ENCODE measurements at regions not wholly inside any gene's neighbourhood (a gene's known extent, or its start where the extent isn't known, plus 50 kb on each side); places are given as distances from the start of the nearest gene placed in this dataset.

GRCh38 chr11:98101329-98101728 lies 919.4 kb upstream of the CNTN5 start:
- TF ChIP-seq CTCF (IDR thresholded peaks at IDR 0.05; ENCODE audit: low read depth, low read length, missing control alignments) = no peak
- no peak overlapping the region for H3K4me3 ChIP-seq (ENCODE audit: low read depth, low read length)
- H3K36me3 ChIP-seq (replicated peaks) = no peaks in the 10 kb centered on the region
- H3K27ac ChIP-seq = no peak overlapping the region
- H3K27me3 ChIP-seq (replicated peaks) = no peaks in the 10 kb centered on the region
- DNase-seq = no peak
- in situ Hi-C loops (cut with HindIII; ENCODE audit: low pct_ligation_motif_present, low sequenced_read_pairs) = no loop called here

GRCh38 chr11:98104249-98104648 lies 916.5 kb upstream of the CNTN5 start:
- H3K27me3 ChIP-seq (replicated peaks) = no peaks in the 10 kb centered on the region
- no peaks in the 10 kb centered on the region for H3K36me3 ChIP-seq (replicated peaks)
- in situ Hi-C loops (cut with HindIII; ENCODE audit: low pct_ligation_motif_present, low sequenced_read_pairs) = no loop called here
- H3K27ac ChIP-seq = no peak overlapping the region
- no peak overlapping the region for H3K4me3 ChIP-seq (ENCODE audit: low read depth, low read length)
- TF ChIP-seq CTCF (IDR thresholded peaks at IDR 0.05; ENCODE audit: low read depth, low read length, missing control alignments) = no peak
- DNase-seq = no peak

GRCh38 chr11:98107736-98108135 lies 913.0 kb upstream of the CNTN5 start:
- no peak for TF ChIP-seq CTCF (IDR thresholded peaks at IDR 0.05; ENCODE audit: low read depth, low read length, missing control alignments)
- no peaks in the 10 kb centered on the region for H3K27me3 ChIP-seq (replicated peaks)
- H3K4me3 ChIP-seq (ENCODE audit: low read depth, low read length) = no peak overlapping the region
- H3K36me3 ChIP-seq (replicated peaks) = no peaks in the 10 kb centered on the region
- DNase-seq = no peak
- in situ Hi-C loops (cut with HindIII; ENCODE audit: low pct_ligation_motif_present, low sequenced_read_pairs) = no loop called here
- H3K27ac ChIP-seq = no peak overlapping the region

GRCh38 chr11:98110030-98110429 lies 910.7 kb upstream of the CNTN5 start:
- in situ Hi-C loops (cut with HindIII; ENCODE audit: low pct_ligation_motif_present, low sequenced_read_pairs) = no loop called here
- TF ChIP-seq CTCF (IDR thresholded peaks at IDR 0.05; ENCODE audit: low read depth, low read length, missing control alignments) = no peak
- no peaks in the 10 kb centered on the region for H3K27me3 ChIP-seq (replicated peaks)
- DNase-seq = no peak
- no peak overlapping the region for H3K4me3 ChIP-seq (ENCODE audit: low read depth, low read length)
- no peaks in the 10 kb centered on the region for H3K36me3 ChIP-seq (replicated peaks)
- H3K27ac ChIP-seq = no peak overlapping the region

- Histone ChIP-seq H3K27me3 (replicated peaks) (no peaks in the 10 kb centered on the region), H3K36me3 (replicated peaks) (no peaks in the 10 kb centered on the region), H3K27ac (no peak overlapping the region), H3K4me3 (ENCODE audit: low read depth, low read length) (no peak overlapping the region)
- in situ Hi-C loops (cut with HindIII; ENCODE audit: low pct_ligation_motif_present, low sequenced_read_pairs) = no loop called here
- DNase-seq = no peak
- TF ChIP-seq CTCF (IDR thresholded peaks at IDR 0.05; ENCODE audit: low read depth, low read length, missing control alignments) = no peak
These were observed 904.9 kb upstream of the CNTN5 start for GRCh38 chr11:98115873-98116272.

GRCh38 chr11:98130117-98130625 lies 890.6 kb upstream of the CNTN5 start:
- no peak for DNase-seq
- in situ Hi-C loops (cut with HindIII; ENCODE audit: low pct_ligation_motif_present, low sequenced_read_pairs) = no loop called here
- TF ChIP-seq CTCF (IDR thresholded peaks at IDR 0.05; ENCODE audit: low read depth, low read length, missing control alignments) = no peak
- Histone ChIP-seq H3K27ac (no peak overlapping the region), H3K4me3 (ENCODE audit: low read depth, low read length) (no peak overlapping the region), H3K36me3 (replicated peaks) (no peaks in the 10 kb centered on the region), H3K27me3 (replicated peaks) (no peaks in the 10 kb centered on the region)

All from brain microvascular endothelial cell (primary cell).